ENCODE measurements at regions not wholly inside any gene's neighbourhood (a gene's known extent, or its start where the extent isn't known, plus 50 kb on each side); places are given as distances from the start of the nearest gene placed in this dataset.
A peak's percentile ranks its signal among the peaks of the same experiment; 100 is the strongest.
"Not testable (repeated sequence)": the region's sequence is repeated elsewhere in the genome, so short reads cannot be mapped to it uniquely, and the experiment has no call there.

DNA sequence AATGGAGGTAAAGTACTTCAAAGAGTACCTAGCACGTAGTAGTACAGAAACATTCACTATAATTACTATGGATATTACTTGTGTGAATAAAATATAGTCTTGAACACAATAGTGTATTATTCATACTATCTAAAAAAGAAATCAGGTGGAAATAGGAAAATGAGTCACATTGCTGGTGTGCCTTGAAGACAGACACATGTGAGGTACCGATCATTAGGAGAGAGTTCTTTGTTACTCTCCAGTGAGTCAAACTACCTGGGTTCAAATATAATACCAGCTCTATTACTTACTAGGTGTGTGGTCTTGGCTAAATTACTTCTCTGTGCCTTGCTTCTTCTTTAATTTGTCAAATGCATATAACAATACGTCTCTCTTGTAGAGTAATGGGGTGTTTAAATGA lies 50.8 kb upstream of the BEND6 start:
- no peak for DNase-seq (ENCODE audit: low read depth)
- in situ Hi-C loops (cut with HindIII; ENCODE audit: low pct_unique_long_range_greater_than_20kb, low sequenced_read_pairs), result no loop called here

DNA sequence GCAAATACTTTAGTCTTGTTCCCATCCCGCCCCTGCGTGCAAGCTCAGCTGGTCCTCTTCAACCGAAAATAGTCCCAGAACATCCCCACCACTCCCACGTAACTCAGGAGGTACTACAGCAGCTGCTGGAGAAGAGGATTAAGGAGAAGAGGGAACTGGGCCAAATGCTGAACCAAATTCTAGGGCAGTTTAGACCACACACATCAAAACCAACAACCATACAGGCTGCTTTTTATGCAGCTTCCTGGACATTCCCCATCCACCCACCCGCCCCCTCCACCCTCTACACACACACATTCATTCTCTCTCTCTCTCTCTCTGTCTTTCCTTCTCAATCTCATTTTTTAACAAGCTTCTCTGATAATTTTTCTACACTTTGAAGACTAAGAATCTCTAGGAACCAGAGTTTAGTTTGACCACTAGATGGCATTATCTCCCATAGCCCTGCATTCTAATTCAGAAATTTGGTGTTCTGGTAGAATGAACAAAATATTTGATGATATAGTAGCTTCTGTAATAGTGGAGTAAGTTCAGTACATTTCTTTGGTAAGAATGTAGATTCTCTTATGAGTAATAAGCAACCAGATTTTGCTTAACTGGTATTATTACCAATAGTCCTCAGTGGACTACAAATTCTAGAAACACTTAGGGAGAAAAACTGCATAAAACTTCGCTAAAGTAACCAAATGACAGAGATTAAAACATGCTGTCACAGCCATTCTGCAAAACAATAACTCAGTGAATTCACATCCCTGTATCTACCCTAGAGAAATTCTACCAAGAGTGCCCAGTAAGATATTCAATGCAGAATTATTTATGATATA lies 52.1 kb upstream of the BEND6 start:
- peak; percentile 38 for DNase-seq (ENCODE audit: low read depth)
- in situ Hi-C loops (cut with HindIII; ENCODE audit: low pct_unique_long_range_greater_than_20kb, low sequenced_read_pairs), result no loop called here

DNA sequence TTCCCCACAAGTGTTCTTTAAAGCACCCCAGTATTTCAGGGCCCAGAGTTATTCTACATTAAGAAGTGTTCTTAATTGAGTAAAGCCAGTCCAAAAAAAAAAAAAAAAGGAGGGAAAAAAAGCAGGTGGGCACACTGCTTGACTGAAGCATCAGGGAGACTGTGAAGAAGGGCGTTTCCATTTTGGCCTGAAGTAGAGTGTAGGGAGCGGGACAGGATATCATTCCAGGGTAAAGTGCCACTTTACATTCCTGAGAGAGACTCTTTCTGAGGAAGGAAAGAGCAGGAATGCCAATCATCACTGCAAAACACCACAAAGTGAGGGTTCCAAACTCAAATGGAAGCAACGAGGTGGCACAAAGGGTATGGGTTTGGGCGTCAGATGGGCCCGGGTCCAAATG lies 54.1 kb upstream of the BEND6 start:
- DNase-seq (ENCODE audit: low read depth), result no peak
- in situ Hi-C loops (cut with HindIII; ENCODE audit: low pct_unique_long_range_greater_than_20kb, low sequenced_read_pairs), result no loop called here

DNA sequence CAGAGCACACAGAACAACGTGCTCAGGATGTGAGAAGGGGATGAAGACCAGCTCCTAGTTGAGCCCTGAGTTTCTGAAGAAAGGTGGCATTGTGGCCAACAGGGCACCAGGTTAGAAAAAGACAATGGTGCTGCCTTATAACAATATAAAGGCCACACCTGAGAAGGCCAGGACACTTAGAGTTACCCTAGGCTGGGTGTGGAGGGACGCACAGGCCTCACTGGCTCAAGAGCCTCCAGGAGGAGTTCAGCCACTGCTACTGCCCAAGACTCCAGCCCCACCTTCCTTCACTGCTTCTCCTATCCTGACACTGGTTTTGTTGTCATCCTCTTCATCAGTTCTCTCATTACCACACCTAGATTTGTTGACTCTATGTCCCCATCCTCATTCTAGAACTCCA lies 55.2 kb upstream of the BEND6 start:
- in situ Hi-C loops (cut with HindIII; ENCODE audit: low pct_unique_long_range_greater_than_20kb, low sequenced_read_pairs), result no loop called here
- no peak for DNase-seq (ENCODE audit: low read depth)

DNA sequence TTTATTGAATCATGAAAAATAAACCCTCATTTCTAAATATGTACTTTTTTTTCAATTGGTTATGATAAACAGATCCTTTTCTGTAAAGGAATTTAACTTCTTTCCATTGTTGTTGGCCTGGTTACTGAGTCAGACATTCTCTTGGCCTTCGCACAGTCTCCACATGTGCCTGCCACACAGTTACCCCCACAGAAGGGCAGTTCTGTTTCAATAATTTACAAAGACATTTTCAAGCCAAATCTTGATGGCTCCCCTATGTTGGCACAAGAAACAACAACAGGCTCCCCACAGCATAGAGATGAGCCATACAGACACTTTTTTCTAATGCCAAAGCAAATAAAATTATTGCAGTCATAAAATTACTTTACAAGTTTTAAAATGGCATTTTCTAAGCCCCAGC lies 55.6 kb upstream of the BEND6 start:
- DNase-seq (ENCODE audit: low read depth), result no peak
- in situ Hi-C loops (cut with HindIII; ENCODE audit: low pct_unique_long_range_greater_than_20kb, low sequenced_read_pairs), result no loop called here

DNA sequence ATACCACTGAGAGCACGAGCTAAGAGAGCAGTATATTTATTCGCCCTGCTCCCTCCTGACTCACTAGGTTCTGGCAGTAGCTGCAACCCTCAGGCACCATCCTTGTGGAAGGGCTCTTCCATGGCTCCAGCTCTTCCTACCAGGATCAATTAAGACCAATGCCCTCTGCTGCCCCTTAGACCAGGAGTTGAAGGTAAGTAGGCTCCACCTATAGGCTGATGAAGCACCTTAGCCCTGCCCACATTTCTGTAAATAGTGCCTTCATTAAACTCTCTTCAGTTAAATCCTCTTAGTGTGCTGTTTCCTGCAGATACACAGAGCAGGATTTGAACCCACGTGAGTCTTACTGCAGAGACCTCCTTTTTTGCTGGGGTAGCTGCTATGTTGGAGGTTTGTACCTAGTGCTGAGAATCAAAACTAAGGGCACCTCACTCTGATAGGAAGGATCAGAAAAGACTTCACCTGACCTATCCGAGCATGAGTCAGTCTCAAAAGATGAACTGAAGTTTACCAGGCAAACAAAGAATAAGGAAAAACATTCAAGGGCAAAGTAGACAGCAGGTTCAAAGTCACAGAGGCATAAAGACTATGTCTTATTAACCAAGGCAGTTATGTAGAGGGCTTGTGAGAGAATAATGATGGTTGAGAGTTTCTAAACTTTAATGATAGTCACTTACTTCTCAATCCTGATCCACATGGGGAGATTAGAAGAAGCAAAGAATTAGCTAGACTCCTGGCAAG lies 56.9 kb upstream of the BEND6 start:
- no peak for DNase-seq (ENCODE audit: low read depth)
- in situ Hi-C loops (cut with HindIII; ENCODE audit: low pct_unique_long_range_greater_than_20kb, low sequenced_read_pairs), result no loop called here

DNA sequence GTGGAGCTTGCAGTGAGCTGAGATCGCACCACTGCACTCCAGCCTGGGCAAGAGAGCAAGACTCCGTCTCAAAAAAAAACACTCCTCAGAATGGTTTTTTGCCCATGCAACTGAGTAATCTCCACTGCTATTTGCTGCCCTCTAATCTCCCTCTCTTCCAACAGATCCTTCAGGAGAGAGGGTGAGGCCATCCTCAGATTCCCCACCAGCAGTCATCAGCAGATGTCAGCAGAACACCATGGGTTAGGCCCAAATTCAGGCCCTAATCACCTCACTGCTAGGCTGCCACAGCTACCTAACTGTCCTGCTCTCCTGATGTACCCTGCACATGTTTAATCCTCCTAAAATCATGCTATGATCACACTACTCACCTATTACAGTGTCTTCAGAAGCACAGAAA lies 63.2 kb upstream of the BEND6 start:
- DNase-seq (ENCODE audit: low read depth), result peak; percentile 54
- in situ Hi-C loops (cut with HindIII; ENCODE audit: low pct_unique_long_range_greater_than_20kb, low sequenced_read_pairs), result no loop called here

DNA sequence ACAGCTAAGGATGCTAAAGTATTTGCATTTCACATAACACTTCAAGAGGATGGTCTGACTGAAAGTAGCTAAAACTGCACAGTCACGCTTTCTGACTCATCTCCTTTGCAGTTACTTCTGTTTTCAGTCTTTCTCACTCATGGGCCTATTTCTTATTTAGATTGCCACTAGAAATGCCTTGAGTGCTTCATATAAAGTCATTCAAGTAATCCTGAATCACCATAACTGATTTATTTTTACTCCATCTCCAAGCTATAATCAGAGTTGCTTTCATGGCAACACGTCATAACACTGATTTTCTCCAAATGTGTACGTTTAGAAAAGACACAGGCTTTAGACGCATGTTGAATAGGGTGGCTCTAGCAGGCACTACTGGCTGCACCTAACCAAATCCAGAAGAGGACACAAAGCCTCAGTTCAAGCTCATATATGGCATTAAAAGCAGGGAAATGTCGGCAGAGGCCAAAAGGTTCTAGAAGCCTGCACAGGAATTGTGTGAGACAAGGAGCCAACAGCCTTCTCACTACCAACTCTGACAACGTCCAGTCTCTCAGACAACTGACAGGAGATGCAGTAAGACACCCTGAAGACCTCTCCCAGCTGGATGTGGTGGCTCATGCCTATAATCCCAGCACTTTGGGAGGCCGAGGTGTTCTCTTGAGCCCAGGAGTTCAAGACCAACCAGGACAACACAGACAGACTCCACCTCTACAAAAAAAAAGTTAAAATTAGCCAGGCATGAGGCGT lies 64.1 kb upstream of the BEND6 start:
- peak; percentile 78 for DNase-seq (ENCODE audit: low read depth)
- in situ Hi-C loops (cut with HindIII; ENCODE audit: low pct_unique_long_range_greater_than_20kb, low sequenced_read_pairs), result no loop called here

DNA sequence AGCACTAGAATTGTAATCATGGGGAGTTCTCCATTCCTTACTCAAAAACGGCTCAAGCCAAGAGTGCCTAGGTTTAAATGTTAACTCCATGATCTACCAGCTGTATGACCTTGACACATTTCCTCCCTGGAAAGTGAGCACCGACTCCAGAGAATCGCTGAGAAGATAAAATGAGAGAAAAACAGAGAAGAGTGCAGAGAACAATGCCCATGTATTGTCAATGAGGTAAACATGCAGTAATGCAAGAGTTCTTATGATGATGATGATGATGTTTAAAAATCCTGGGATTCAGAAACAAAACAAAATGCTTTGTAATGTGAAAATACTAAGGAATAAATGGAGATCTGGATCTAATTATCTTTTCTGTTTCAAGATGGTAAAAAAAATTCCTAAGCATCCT lies 64.8 kb upstream of the BEND6 start:
- in situ Hi-C loops (cut with HindIII; ENCODE audit: low pct_unique_long_range_greater_than_20kb, low sequenced_read_pairs), result no loop called here
- no peak for DNase-seq (ENCODE audit: low read depth)

DNA sequence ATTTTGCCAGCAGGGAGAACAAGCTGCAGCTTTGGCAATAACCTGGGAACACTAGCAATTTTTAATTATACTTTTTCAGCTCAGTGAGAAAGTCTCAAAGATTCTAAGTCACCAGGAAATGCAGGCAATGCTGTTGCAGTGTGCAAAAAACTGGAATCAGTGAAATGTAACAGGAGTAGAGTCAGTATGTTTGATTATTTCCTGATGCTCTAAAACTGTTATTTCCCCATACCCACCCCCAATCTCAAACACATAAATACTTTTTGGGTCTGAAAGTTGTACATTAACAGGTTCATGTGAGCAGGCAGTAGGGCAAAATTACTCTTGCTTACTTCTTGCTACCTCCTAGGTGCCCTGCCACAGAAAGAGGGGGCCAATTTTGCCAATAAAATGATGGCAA lies 65.4 kb upstream of the BEND6 start:
- in situ Hi-C loops (cut with HindIII; ENCODE audit: low pct_unique_long_range_greater_than_20kb, low sequenced_read_pairs), result no loop called here
- DNase-seq (ENCODE audit: low read depth), result no peak

DNA sequence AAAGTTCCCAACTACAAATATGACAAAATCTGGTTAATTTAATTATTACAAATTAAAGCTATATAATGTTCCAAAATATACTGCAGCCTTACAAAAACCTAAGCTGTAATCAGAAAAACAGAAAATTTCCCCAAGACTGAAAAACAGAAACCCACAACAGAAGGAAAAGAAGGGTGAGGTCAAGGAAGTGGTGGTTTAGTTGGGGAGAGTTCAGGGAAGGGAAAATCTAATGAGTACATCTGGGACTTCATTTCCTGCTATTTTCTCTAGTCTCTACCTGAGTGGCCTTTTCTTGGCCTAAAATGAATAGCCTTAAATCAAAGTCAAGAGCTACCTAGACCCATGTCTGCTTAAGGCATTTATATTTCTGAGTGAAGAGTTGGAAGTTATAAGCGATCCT lies 66.2 kb upstream of the BEND6 start:
- in situ Hi-C loops (cut with HindIII; ENCODE audit: low pct_unique_long_range_greater_than_20kb, low sequenced_read_pairs), result no loop called here
- no peak for DNase-seq (ENCODE audit: low read depth)

DNA sequence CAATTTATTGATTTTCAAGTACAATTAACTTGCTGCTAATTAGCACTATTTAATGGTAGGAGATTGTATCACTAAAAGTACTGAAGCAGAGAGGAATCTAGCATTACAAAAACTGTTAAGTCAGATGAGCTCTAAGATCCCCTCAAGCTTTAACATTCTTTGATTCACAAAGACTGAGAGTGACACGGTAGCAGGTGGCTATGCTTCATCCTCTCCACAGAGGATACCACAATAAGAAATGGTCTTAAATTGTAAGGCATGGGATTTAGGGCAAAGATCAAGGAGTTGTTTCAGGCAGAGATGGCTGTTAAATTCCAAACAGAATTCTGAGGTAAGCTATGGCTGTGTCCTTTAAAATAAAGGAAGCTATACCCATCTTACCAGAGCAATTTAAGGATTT lies 67.8 kb upstream of the BEND6 start:
- DNase-seq (ENCODE audit: low read depth), result no peak
- in situ Hi-C loops (cut with HindIII; ENCODE audit: low pct_unique_long_range_greater_than_20kb, low sequenced_read_pairs), result no loop called here

DNA sequence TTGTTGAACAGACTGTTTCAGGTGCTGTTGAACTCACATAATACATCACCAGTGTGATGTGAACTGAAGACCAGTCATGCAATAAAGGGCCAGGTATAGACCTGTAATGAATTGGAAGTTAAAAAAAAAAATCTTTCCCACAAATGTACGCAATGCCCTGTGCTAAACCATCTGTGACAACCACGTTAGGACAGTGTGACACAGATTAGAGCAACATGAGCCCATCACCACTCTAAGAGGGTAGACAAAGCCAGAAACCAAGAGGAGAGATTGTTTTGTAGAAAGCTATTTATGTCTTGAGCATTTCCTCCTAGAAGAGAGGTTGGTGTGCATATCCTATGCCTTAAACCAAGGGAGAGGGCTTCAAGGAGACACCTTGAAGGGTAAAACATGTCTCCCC lies 77.0 kb upstream of the BEND6 start:
- in situ Hi-C loops (cut with HindIII; ENCODE audit: low pct_unique_long_range_greater_than_20kb, low sequenced_read_pairs), result no loop called here

DNA sequence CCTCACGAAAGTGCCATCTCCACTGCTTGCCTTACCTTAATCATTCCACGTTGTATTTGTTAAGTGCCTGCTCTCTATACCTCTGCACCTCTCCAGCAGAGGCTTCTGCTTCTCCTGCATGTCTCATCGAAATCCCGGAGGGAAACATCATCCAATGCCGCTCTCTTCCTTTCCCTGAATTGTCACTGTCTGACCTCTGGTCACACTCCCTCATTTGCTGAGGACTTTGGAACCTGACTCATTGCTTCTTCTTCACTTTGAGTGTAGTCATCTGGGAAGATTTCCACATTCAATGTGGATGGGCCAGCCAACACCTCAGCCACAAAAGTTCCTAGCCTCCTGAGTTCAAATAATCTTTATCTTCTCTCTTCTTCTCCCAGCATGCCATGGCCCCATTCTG lies 78.9 kb upstream of the BEND6 start:
- in situ Hi-C loops (cut with HindIII; ENCODE audit: low pct_unique_long_range_greater_than_20kb, low sequenced_read_pairs), result no loop called here
- peak; percentile 90 for DNase-seq (ENCODE audit: low read depth)

More for the DNA sequence above, 77.0 kb upstream of the BEND6 start:
- peak; percentile 55 for DNase-seq (ENCODE audit: low read depth)

DNA sequence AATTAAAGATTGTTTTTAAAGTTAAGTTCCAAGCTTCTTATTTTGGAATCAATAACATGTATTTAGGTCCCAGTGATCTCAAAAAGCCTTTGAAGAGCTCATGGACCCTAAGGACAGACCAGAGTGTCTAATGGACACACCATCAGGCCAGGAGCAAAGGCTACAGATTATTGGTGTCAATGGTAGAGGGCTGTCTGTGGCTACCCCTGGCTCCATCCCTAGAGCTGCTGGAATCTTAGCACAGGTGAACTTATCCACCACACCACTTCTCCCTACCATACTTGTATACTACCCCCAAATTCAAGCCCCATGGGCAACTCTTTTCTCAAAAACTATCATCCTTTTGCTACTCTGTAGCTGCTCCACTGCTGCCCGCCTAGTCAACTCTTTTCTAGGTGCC lies 79.4 kb upstream of the BEND6 start:
- no peak for DNase-seq (ENCODE audit: low read depth)
- in situ Hi-C loops (cut with HindIII; ENCODE audit: low pct_unique_long_range_greater_than_20kb, low sequenced_read_pairs), result no loop called here

DNA sequence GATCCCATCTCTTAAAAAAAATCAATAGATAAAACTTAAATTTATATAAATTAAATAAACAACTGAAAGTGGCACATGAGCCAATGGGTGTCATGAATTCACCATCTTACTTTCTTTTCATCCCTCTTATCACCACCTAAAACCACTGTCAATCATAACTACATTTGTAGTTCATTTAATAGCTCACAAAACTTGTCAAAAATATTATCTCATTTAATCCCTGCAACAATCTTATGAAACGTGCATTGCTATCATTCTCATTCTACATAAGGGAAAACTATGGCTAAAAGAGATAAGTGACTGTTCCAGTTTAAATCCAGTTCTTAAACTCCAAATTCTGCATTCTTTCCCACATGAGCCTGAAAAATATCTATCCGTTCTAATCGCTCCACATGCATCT lies 80.6 kb upstream of the BEND6 start:
- in situ Hi-C loops (cut with HindIII; ENCODE audit: low pct_unique_long_range_greater_than_20kb, low sequenced_read_pairs), result no loop called here

DNA sequence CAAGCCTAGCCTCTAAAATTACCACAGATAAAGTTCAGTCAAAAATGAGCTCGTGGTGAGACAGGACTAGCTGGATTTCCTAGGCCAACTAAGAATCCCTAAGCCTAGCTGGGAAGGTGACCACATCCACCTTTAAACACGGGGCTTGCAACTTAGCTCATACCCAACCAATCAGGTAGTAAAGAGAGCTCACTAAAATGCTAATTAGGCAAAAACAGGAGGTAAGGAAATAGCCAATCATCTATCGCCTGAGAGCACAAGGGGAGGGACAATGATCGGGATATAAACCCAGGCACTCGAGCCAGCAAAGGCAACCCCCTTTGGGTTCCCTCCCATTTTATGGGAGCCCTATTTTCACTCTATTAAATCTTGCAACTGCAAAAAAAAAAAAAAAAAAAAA lies 84.9 kb upstream of the BEND6 start:
- in situ Hi-C loops (cut with HindIII; ENCODE audit: low pct_unique_long_range_greater_than_20kb, low sequenced_read_pairs); DNase-seq (ENCODE audit: low read depth): not testable (repeated sequence)

More for the DNA sequence above, 80.6 kb upstream of the BEND6 start:
- no peak for DNase-seq (ENCODE audit: low read depth)

DNA sequence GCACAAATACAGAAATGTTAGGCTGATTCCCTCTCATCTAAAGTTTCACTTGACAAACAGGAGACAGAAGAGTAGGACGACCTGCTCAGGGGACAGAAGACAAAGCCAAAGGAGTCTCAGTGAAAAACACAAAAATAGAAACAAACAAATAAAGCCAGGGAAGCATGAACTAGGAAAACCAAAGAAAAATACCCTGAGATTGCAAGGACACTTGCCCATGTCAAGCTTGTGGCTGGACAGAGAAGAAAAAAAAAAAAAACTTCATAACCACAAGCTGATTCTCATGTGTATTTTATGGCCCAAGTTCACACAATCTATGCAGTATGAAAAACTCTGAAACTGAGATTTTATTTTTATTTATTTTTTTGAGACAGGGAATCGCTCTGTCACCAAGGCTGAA lies 85.6 kb upstream of the BEND6 start:
- no peak for DNase-seq (ENCODE audit: low read depth)
- in situ Hi-C loops (cut with HindIII; ENCODE audit: low pct_unique_long_range_greater_than_20kb, low sequenced_read_pairs), result no loop called here

DNA sequence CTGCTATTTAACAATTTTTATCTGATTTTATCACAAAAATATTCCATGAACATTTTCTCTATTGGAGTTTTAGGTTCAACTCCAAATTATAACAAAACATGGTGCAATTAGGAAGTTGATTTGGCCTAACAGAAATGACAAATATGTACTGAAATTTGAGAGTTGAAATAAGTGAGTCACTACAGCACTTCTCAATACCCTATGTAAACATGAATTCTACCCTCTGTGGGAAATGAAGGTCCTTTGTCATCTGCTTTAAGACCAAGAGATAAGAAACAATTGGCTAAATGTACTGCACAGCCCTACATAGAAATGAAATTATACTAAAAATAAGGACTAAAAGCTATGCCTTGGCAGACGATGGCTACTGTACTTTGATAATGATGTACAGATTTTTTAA lies 86.2 kb upstream of the BEND6 start:
- DNase-seq (ENCODE audit: low read depth), result no peak
- in situ Hi-C loops (cut with HindIII; ENCODE audit: low pct_unique_long_range_greater_than_20kb, low sequenced_read_pairs), result no loop called here

Measured in Caki2 (cell line).